Ovary (tissue), 7 donors: ENCODE measurements at regions not wholly inside any gene's neighbourhood (a gene's known extent, or its start where the extent isn't known, plus 50 kb on each side); places are given as distances from the start of the nearest gene placed in this dataset.
"Not testable (repeated sequence)": the region's sequence is repeated elsewhere in the genome, so short reads cannot be mapped to it uniquely, and the experiment has no call there.

Experiments used
- DNase-seq, 5 donors: peaks; one replicate each; pipeline ENCODE4 v3.0.0-alpha.2; 2019 to 2020
- H3K27ac ChIP-seq, 2 donors: fragments of 200-600 bp; one replicate each; pipeline versions ENCODE4 v1.5.1 to v1.8.0; 2019 to 2022
- H3K27me3 ChIP-seq: fragments of 200-600 bp; one replicate; pipeline ENCODE4 v1.8.0; 2022
- H3K36me3 ChIP-seq: fragments of 200-600 bp; sonication (generic); one replicate; pipeline ENCODE4 v1.5.1; 2019
- H3K4me1 ChIP-seq: one replicate; pipeline ENCODE4 v1.8.1; 2013; ENCODE audit warnings: mild to moderate bottlenecking, moderate library complexity; ENCODE audit not compliant: insufficient read depth
- H3K4me3 ChIP-seq: fragments of 200-600 bp; sonication (generic); one replicate; pipeline ENCODE4 v1.5.1; 2017
- H3K9me3 ChIP-seq, 2 donors: fragments of 200-600 bp in 1 of 2; sonication (generic) in 1 of 2; one replicate each; pipeline versions ENCODE4 v1.5.1 to v1.8.1; 2013 to 2019; ENCODE audit warnings: mild to moderate bottlenecking in 1 of 2, moderate library complexity in 1 of 2
- CTCF ChIP-seq, 3 donors: fragments of 450-650 bp in 2 of 3; fragments of 200-600 bp in 1 of 3; IDR thresholded peaks; one replicate each; pipeline versions ENCODE4 v1.5.1 to v1.8.0; 2016 to 2022; ENCODE audit warnings: antibody characterized with exemption in 3 of 3, mild to moderate bottlenecking in 1 of 3
- EP300 ChIP-seq: sonication (generic); formaldehyde crosslinking; IDR thresholded peaks from one replicate; pipeline ENCODE4 v1.6.1; 2017; ENCODE audit warnings: antibody characterized with exemption
- POLR2A ChIP-seq: fragments of 450-650 bp; IDR thresholded peaks from one replicate; pipeline ENCODE4 v1.6.1; 2017; ENCODE audit warnings: antibody characterized with exemption, mild to moderate bottlenecking, moderate library complexity
- WGBS, 3 donors: extraction: QIAGEN DNeasy Blood & Tissue Kit in 1 of 3; methylation state at CpG; one replicate each; pipeline versions ENCODE4 v1.1.5 to v1.1.7; 2013 to 2017; 5-methylcytosine and 5-hydroxymethylcytosine counted together
- intact Hi-C, 4 donors: fragments of 100-400 bp; cut with DNase I; formaldehyde crosslinking; loops; one replicate each; pipeline versions ENCODE4 v1.11.0 to v1.15.1; 2022 to 2023
- donor health status: DM: no; HTN: no; CAD: no; lungs with moderate emphysema.
- donor health status: DM: no; HTN: no; CAD: no.
- donor health status: Bipolar disorder and iron deficiency.
- donor health status: DM: no; HTN: no; CAD: no.
- donor health status: DM: yes; HTN: yes; CAD: no.

GRCh38 chr5:96187309-96188027 is 225.8 kb upstream of the ELL2 start:
- no peak overlapping the region for H3K27ac ChIP-seq
- 78 to 83% (median 81%) methylated on average over 5 of the region's 5 CpGs for WGBS, 3 donors
- H3K36me3 ChIP-seq = no peaks in the 10 kb centered on the region
- DNase-seq = no peak
- TF ChIP-seq CTCF (IDR thresholded peaks at IDR 0.05) (no peak), POLR2A (no peak), EP300 (no peak)
- intact Hi-C loops = no loop called here
- no peaks in the 10 kb centered on the region for H3K27me3 ChIP-seq
- H3K4me3 ChIP-seq = no peak overlapping the region
- no peaks in the 10 kb centered on the region for H3K4me1 ChIP-seq
- peaks cover 0 to 4% of the 10 kb centered on the region in 2 donors for H3K9me3 ChIP-seq

DNA sequence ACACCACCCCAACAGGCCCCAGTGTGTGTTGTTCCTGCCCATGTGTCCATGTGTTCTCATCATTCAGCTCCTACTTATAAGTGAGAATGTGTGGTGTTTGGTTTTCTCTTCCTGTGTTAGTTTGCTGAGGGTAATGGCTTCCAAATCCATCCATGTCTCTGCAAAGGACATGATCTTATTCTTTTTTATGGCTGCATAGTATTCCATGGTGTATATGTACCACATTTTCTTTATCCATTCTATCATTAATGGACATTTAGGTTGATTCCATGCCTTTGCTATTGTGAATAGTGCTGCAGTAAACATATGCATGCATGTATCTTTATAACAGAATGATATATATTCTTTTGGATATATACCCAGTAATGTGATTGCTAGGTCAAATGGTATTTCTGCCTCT is 222.9 kb upstream of the ELL2 start:
- H3K4me1 ChIP-seq, H3K27ac ChIP-seq, H3K27me3 ChIP-seq, H3K36me3 ChIP-seq, H3K9me3 ChIP-seq, DNase-seq, H3K4me3 ChIP-seq, intact Hi-C loops: not testable (repeated sequence)

- Histone ChIP-seq H3K27ac (no peak overlapping the region), H3K9me3 (no peaks in the 10 kb centered on the region), H3K27me3 (no peaks in the 10 kb centered on the region), H3K4me1 (no peaks in the 10 kb centered on the region), H3K36me3 (no peaks in the 10 kb centered on the region), H3K4me3 (no peak overlapping the region)
- WGBS, 3 donors = 27 to 44% (median 34%) methylated on average over 2 of the region's 2 CpGs
- intact Hi-C loops = no loop called here
- no peak for DNase-seq
- TF ChIP-seq CTCF (IDR thresholded peaks at IDR 0.05) (no peak), EP300 (no peak), POLR2A (no peak)
These were observed 219.2 kb upstream of the ELL2 start for GRCh38 chr5:96180684-96181435.

- TF ChIP-seq POLR2A (no peak), CTCF (IDR thresholded peaks at IDR 0.05) (no peak), EP300 (no peak)
These were observed 215.7 kb upstream of the ELL2 start for GRCh38 chr5:96177303-96177869.

DNA sequence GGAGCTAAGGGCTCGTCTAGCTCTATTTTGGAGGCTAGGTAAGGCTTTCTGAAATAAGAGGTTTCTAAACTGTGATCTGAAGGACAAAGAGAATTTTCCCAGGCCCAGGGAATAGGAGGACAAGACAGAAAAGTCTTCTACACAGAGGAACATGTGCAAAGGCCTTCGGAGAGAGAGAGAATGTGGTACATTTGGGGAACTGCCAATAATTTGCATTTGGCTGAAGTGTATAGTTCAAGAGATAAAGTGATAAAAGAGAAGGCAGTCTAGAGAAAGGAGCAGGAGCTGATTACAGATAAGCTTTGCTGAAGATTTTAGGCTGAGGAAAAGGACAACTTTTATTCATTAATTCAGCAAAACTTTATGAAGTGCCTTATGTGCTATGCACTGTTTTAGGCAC is 214.4 kb upstream of the ELL2 start:
- no peak overlapping the region for H3K4me3 ChIP-seq
- no peaks in the 10 kb centered on the region for H3K36me3 ChIP-seq
- no peaks in the 10 kb centered on the region for H3K9me3 ChIP-seq
- WGBS, 3 donors = 87 to 90% (median 89%) methylated on average over 2 of the region's 2 CpGs
- H3K27me3 ChIP-seq = no peaks in the 10 kb centered on the region
- DNase-seq = no peak
- no peak overlapping the region for H3K27ac ChIP-seq
- H3K4me1 ChIP-seq = no peaks in the 10 kb centered on the region
- TF ChIP-seq POLR2A (no peak), EP300 (no peak), CTCF (IDR thresholded peaks at IDR 0.05) (no peak)
- intact Hi-C loops = no loop called here

More at GRCh38 chr5:96177303-96177869, 215.7 kb upstream of the ELL2 start:
- Histone ChIP-seq H3K4me3 (no peak overlapping the region), H3K4me1 (no peaks in the 10 kb centered on the region), H3K27ac (no peak overlapping the region), H3K9me3 (no peaks in the 10 kb centered on the region), H3K36me3 (no peaks in the 10 kb centered on the region), H3K27me3 (no peaks in the 10 kb centered on the region)
- 49 to 66% (median 64%) methylated on average over 5 of the region's 5 CpGs for WGBS, 3 donors
- intact Hi-C loops = no loop called here
- no peak for DNase-seq
